ENCODE measurements at regions not wholly inside any gene's neighbourhood (a gene's known extent, or its start where the extent isn't known, plus 50 kb on each side); places are given as distances from the start of the nearest gene placed in this dataset.

- TF ChIP-seq CTCF (conservative IDR thresholded peaks at IDR 0.05), result no peak
- Mint-ChIP-seq H3K27ac (no peak overlapping the region), H3K4me3 (no peak overlapping the region), H3K4me1 (ENCODE audit: unreplicated experiment) (no peaks in the 10 kb centered on the region), H3K36me3 (no peaks in the 10 kb centered on the region), H3K9me3 (no peaks in the 10 kb centered on the region), H3K27me3 (peaks cover 9% of the 10 kb centered on the region)
- DNase-seq (ENCODE audit: extremely low spot score, unreplicated experiment), result no peak
These were observed 149.1 kb upstream of the CALCR start for GRCh38 chr7:93723424-93724124.

GRCh38 chr7:93720106-93720505 is 145.6 kb upstream of the CALCR start:
- Mint-ChIP-seq H3K27ac (no peak overlapping the region), H3K4me1 (ENCODE audit: unreplicated experiment) (no peaks in the 10 kb centered on the region), H3K4me3 (no peak overlapping the region), H3K9me3 (no peaks in the 10 kb centered on the region), H3K27me3 (peaks cover 17% of the 10 kb centered on the region), H3K36me3 (no peaks in the 10 kb centered on the region)
- no peak for DNase-seq (ENCODE audit: extremely low spot score, unreplicated experiment)
- TF ChIP-seq CTCF (conservative IDR thresholded peaks at IDR 0.05), result no peak

GRCh38 chr7:93719546-93719945 is 145.0 kb upstream of the CALCR start:
- peaks cover 19% of the 10 kb centered on the region for H3K27me3 Mint-ChIP-seq
- no peak overlapping the region for H3K4me3 Mint-ChIP-seq
- TF ChIP-seq CTCF (conservative IDR thresholded peaks at IDR 0.05), result no peak
- H3K9me3 Mint-ChIP-seq, result no peaks in the 10 kb centered on the region
- no peak for DNase-seq (ENCODE audit: extremely low spot score, unreplicated experiment)
- no peaks in the 10 kb centered on the region for H3K4me1 Mint-ChIP-seq (ENCODE audit: unreplicated experiment)
- H3K36me3 Mint-ChIP-seq, result no peaks in the 10 kb centered on the region
- no peak overlapping the region for H3K27ac Mint-ChIP-seq

- Mint-ChIP-seq H3K4me3 (no peak overlapping the region), H3K27ac (no peak overlapping the region), H3K27me3 (peaks cover 32% of the 10 kb centered on the region), H3K4me1 (ENCODE audit: unreplicated experiment) (no peaks in the 10 kb centered on the region), H3K36me3 (no peaks in the 10 kb centered on the region), H3K9me3 (no peaks in the 10 kb centered on the region)
- no peak for DNase-seq (ENCODE audit: extremely low spot score, unreplicated experiment)
- no peak for TF ChIP-seq CTCF (conservative IDR thresholded peaks at IDR 0.05)
These were observed 142.8 kb upstream of the CALCR start for GRCh38 chr7:93717217-93717900.

GRCh38 chr7:93715234-93715633 is 140.7 kb upstream of the CALCR start:
- Mint-ChIP-seq H3K4me3 (no peak overlapping the region), H3K36me3 (no peaks in the 10 kb centered on the region), H3K27ac (no peak overlapping the region), H3K4me1 (ENCODE audit: unreplicated experiment) (no peaks in the 10 kb centered on the region), H3K27me3 (peaks cover 32% of the 10 kb centered on the region), H3K9me3 (no peaks in the 10 kb centered on the region)
- peak; percentile 67 for DNase-seq (ENCODE audit: extremely low spot score, unreplicated experiment)
- TF ChIP-seq CTCF (conservative IDR thresholded peaks at IDR 0.05), result peak; percentile 81

Data from type B pancreatic cell (in vitro differentiated cells).